PC-3 (cell line): ENCODE measurements at regions not wholly inside any gene's neighbourhood (a gene's known extent, or its start where the extent isn't known, plus 50 kb on each side); places are given as distances from the start of the nearest gene placed in this dataset.
"Not testable (repeated sequence)": the region's sequence is repeated elsewhere in the genome, so short reads cannot be mapped to it uniquely, and the experiment has no call there.

Experiments
- EZH2 ChIP-seq: fragments of 300-600 bp; sonication (generic); IDR thresholded peaks from one replicate; pipeline ENCODE4 v1.6.1; 2017; ENCODE audit warnings: antibody characterized with exemption, mild to moderate bottlenecking, low read length; ENCODE audit not compliant: unreplicated experiment
- TF ChIP-seq, protein P1 (sequence below): fragments of 300-600 bp; sonication (generic); conservative IDR thresholded peaks from 2 replicates; pipeline ENCODE4 v1.5.1; 2017; ENCODE audit warnings: antibody characterized with exemption, low read depth, mild to moderate bottlenecking, low read length

DNA sequence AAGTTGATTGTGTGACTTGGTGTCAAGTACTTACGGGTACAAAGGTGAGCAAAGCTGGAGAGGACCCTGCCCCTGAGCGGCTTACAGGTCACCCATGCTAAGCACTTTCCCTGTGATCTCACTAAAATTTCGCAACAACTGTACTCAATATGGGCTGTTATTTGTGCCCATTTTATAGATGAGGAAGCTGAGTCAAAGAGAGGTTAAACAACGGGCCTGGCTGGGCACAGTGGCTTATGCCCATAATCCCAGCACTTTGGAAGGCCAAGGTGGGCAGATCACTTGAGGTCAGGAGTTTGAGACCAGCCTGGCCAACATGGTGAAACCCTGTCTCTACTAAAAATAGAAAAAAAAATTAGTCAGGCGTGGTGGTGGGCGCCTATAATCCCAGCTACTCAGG lies 67.5 kb upstream of the ARL8B start:
- TF ChIP-seq, protein P1, sequence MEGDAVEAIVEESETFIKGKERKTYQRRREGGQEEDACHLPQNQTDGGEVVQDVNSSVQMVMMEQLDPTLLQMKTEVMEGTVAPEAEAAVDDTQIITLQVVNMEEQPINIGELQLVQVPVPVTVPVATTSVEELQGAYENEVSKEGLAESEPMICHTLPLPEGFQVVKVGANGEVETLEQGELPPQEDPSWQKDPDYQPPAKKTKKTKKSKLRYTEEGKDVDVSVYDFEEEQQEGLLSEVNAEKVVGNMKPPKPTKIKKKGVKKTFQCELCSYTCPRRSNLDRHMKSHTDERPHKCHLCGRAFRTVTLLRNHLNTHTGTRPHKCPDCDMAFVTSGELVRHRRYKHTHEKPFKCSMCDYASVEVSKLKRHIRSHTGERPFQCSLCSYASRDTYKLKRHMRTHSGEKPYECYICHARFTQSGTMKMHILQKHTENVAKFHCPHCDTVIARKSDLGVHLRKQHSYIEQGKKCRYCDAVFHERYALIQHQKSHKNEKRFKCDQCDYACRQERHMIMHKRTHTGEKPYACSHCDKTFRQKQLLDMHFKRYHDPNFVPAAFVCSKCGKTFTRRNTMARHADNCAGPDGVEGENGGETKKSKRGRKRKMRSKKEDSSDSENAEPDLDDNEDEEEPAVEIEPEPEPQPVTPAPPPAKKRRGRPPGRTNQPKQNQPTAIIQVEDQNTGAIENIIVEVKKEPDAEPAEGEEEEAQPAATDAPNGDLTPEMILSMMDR, result not testable (repeated sequence)
- not testable (repeated sequence) for TF ChIP-seq EZH2
